LNCaP clone FGC (cell line): ENCODE measurements at regions not wholly inside any gene's neighbourhood (a gene's known extent, or its start where the extent isn't known, plus 50 kb on each side); places are given as distances from the start of the nearest gene placed in this dataset.
"Not testable (repeated sequence)": the region's sequence is repeated elsewhere in the genome, so short reads cannot be mapped to it uniquely, and the experiment has no call there.

Experiments used
- DNase-seq: peaks from one replicate; pipeline ENCODE4 v3.0.0-alpha.2; 2011; ENCODE audit warnings: low read depth
- H3K4me3 ChIP-seq: 2 replicates; pipeline ENCODE4 v1.5.1; 2011; ENCODE audit warnings: mild to moderate bottlenecking, low read depth, low read length, control low read depth
- TF ChIP-seq, protein P1 (sequence below): IDR thresholded peaks from 2 replicates; pipeline ENCODE4 v1.5.1; 2012; ENCODE audit warnings: mild to moderate bottlenecking; ENCODE audit not compliant: control insufficient read depth, insufficient read depth; ENCODE audit errors: extremely low read depth

DNA sequence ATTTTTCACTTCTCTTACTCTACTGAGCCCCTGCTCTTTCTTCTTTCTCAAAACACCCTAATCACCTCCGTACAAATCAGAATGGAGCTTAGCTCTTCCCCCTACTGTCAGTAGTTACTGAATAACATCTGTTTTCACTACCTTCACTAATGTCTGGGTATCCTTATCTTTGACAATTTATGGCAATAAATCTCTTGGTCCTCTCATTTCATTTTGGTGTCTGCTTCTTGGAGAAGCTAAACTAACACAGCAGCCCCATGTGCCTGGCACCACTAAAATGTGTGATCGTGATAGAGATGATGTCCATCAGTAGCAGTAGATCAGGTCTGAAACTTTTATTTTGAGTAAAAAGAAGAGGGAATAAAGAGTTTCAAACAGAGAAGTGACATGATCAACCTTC, 496.5 kb downstream of the PID1 start:
- TF ChIP-seq, protein P1, sequence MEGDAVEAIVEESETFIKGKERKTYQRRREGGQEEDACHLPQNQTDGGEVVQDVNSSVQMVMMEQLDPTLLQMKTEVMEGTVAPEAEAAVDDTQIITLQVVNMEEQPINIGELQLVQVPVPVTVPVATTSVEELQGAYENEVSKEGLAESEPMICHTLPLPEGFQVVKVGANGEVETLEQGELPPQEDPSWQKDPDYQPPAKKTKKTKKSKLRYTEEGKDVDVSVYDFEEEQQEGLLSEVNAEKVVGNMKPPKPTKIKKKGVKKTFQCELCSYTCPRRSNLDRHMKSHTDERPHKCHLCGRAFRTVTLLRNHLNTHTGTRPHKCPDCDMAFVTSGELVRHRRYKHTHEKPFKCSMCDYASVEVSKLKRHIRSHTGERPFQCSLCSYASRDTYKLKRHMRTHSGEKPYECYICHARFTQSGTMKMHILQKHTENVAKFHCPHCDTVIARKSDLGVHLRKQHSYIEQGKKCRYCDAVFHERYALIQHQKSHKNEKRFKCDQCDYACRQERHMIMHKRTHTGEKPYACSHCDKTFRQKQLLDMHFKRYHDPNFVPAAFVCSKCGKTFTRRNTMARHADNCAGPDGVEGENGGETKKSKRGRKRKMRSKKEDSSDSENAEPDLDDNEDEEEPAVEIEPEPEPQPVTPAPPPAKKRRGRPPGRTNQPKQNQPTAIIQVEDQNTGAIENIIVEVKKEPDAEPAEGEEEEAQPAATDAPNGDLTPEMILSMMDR = no peak
- no peak overlapping the region for H3K4me3 ChIP-seq
- DNase-seq = no peak

DNA sequence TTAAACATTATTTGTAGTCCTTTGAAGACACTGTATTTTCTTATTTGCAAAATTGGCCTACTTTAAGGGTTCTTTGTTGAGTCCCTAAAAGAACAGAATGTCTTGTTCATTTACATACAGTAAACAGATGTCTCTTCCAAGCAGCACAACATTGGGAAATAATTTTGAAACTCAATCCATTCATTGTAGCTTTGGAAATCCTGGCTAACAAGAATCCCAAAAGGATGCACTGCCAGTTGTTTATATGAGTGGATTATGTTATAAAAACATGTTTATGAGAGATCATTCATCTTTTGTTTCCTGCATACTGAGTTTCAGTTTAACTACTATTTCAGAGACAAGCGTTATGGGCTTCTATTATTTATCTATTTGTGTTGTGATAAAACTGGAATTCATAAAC, 499.3 kb downstream of the PID1 start:
- H3K4me3 ChIP-seq = no peak overlapping the region
- no peak for DNase-seq
- TF ChIP-seq, protein P1 = no peak

DNA sequence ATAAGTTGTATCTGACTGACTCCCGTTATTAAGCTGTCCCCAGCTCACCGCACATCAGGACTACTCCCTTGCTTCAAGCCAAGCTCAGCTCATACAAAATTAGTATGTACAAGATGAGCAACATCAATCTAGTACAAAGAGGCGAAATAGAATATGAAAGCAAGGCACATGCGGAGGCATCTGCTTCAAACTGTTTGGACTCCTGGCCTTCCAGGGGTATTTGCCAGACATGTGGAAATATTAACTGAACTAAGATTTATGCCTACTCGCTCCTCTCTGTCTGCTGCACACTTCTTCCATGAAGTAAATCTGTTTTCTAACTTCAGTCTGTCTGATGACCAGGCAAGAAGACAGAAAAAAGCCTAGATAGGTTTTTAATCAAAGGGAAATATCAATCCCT, 499.8 kb downstream of the PID1 start:
- DNase-seq = no peak
- TF ChIP-seq, protein P1 = no peak
- H3K4me3 ChIP-seq = no peak overlapping the region

DNA sequence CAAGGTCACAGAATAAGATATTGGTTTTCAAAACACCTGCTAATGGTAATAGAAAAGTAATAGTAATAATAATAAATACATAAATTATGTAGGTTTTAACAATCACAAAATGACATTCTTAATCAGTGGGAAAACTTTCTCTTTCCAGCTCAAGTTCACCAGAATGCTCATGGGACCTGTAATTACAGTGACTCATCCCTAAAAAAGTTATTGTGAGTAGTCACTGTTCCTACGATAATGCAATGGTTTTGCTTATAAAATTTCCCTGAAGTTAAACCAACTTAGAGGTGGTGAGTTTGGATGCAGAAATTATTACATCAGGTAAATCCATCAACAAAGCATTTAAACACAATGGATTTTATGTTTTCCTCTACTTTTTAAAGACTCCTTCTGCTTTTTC, 502.3 kb downstream of the PID1 start:
- no peak overlapping the region for H3K4me3 ChIP-seq
- TF ChIP-seq, protein P1 = no peak
- DNase-seq = no peak

DNA sequence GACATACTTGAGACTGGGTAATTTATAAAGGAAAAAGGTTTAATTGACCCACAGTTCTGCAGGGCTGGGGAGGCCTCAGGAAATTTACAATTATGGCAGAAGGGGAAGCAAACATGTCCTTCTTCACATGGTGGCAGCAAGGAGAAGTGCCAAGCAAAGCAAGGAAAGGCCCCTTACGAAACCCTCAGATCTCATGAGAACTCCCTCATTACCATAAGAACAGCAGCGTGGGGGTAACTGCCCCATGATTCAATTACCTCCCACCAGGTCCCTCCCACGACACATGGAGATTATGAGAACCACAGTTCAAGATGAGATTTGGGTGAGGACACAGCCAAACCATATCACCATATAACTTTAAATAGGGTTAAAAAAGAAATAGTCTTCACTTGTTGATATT, 502.9 kb downstream of the PID1 start:
- H3K4me3 ChIP-seq, DNase-seq: not testable (repeated sequence)

DNA sequence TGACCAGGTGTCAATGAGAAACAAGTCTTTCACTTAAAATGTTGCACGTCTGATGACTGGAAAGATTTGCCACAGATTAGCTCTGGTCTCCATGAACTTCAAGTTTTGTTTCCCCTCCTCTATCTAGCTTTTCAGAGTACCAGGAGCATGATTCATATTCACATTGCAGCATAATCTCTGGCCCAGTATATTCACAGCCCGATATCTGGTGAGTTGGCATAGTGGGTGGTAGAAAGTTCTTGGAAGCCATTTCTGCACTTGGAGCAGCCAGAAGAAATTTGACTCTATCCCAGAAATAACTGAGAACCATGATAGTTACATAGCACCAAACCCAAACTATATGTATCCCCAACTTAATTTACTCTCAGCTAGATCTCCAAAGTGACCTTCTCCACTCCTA, 503.9 kb downstream of the PID1 start:
- DNase-seq = no peak
- TF ChIP-seq, protein P1 = no peak
- H3K4me3 ChIP-seq = no peak overlapping the region

DNA sequence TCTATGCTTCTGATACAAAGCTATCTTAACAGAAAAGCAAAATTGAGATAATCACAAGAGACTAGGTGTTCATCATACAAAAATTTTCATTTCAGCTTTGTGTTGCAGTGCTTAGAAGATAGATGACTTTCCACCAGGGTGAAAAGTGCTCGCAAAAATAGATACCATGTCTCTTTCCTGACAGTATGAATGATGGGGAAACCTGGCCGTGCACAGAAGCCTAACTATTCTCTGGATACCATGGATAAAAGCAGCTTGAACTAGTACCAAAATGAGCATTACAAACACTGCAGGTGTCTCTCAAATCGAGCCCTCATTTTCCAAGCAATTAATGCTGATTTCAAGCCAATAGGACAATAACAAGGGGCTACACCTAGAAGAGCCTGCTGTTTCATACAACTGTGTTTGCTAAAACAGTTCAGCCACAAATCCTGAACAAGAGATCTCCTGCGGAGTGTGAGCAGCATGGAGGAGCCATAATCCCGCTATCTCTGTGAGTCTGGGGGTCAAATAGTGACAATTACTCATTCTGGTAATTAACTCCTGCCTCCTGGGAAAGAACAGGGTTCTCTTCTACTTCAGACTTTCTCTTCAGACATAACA, 507.6 kb downstream of the PID1 start:
- no peak for DNase-seq
- TF ChIP-seq, protein P1 = no peak
- H3K4me3 ChIP-seq = no peak overlapping the region
